GM21529 (cell line): ENCODE measurements at regions not wholly inside any gene's neighbourhood (a gene's known extent, or its start where the extent isn't known, plus 50 kb on each side); places are given as distances from the start of the nearest gene placed in this dataset.

Experiments
- ATAC-seq: cut with Tn5 transposase; IDR thresholded peaks from one replicate; pipeline ENCODE4 v1.9.1; 2021; ENCODE audit not compliant: unreplicated experiment

DNA sequence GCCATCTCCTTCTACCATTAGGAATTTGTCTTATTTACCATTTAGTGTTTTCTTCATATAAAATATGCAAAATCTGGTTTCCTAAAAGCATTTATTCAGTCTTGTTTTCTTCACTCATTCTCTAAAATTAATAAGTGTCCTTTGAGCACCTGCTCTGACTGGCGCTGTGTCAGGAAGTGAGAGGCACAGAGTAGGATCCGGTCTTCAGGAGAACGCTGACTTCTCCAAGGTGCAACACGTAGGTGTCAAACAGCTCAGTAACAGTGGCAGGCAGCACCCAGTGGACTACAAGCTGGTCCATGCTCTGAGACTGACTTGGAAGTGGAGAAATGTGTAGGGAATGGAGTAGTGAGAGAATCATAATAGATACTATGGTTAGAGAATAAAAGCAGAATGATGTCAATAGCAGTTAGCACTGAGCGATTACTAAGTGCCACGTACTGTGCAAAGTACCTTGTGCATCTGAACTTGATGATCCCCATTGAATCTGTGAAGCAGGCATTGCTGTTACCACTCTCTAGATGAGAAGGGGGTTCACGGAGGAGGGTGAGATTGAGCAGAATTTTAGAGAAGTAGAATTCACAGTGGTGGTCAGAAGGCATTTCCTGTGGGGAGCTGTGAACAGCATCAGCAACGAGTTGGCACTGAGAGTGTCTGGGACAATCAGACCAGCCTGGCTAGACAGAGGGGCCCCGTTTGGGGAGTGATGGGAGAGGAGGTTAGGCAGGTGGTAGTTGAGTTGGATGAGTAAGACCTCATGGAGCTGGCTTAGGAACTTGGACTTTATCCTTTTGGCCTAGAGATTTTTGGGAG, 569.8 kb downstream of the QKI start:
- no peak for ATAC-seq

DNA sequence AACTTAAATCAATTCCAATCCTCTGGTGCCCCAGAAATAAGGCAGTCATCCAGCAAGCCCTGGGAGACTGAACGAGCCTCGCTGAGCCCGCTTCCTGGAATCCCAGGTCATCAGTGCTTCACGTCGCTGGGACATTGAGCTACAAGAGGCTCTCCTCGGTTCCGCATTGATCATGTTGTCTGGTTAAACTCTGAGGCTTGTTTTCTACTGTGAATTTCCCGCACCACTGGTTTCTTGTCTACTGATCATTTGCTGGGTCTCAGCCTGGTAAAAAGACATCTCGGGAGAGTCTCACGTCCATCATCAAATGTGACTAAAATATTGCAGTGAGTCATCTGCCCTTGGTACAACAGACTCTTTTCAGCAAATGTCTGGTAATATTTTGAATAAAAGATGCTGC, 569.2 kb downstream of the QKI start:
- no peak for ATAC-seq

DNA sequence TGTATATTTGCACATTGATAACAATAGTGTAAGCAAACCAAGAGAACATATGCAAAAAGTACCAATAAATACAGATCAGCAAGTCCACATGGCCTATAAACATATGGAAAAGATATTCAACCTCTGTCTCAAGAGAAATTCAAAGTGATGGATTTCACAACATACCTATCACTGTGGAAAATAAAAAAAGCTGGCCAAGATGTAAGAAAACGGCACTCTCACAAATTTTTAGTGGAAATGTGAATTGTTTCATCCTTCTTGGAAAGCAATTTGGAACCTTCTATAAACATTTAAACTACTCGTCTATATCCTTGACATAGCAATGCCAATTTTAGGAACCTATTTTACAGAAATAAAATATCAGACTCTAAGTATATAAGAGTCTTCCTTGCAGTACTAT, 559.8 kb downstream of the QKI start:
- ATAC-seq = no peak

DNA sequence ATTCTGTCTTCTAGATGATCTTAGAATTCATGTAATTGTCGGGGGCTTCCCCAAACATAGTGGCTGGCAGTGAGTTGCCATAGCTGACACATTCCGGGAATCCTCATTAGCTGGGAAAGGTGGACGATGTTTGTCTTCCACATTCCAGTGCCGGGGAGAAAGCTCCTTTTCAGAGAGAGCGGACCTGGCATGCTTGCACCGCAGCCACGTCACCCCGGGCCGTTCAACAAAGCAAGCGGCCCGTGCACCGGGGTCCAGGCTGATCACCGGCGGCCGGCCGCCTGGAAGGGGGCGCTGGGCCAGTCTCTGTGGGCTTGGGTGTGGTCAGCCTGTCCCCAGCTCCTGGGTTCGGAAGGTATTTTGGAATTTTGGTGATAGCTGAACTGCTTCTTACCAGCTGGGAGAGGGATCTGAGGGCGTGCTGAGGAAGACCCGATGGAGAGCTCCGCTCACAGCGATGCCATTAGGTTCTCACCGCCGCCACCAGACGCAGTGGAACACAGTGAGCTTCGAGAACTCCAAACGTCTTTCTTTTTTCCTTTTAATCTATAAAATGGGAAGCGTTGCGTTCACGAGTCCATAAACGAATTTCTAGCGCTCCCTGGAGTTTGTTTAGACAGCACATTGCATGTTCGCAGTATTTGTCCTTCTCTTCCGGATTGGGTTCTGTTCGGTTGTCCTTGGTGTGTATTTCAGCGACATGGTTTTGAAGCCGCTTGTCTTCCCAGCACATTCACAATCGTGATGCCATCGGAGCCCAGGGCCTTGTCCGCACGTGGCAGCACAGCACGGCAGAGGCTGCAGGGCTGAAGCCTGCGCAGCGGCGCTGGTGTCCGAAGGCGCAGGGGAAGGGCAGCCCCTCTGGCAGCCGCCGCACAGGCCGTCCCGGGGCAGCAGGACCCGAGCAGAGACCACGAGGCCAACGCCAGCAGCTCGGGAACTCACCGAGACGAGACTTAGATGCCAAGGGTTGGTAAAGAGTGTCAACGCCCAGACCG, 557.6 kb downstream of the QKI start:
- no peak for ATAC-seq

DNA sequence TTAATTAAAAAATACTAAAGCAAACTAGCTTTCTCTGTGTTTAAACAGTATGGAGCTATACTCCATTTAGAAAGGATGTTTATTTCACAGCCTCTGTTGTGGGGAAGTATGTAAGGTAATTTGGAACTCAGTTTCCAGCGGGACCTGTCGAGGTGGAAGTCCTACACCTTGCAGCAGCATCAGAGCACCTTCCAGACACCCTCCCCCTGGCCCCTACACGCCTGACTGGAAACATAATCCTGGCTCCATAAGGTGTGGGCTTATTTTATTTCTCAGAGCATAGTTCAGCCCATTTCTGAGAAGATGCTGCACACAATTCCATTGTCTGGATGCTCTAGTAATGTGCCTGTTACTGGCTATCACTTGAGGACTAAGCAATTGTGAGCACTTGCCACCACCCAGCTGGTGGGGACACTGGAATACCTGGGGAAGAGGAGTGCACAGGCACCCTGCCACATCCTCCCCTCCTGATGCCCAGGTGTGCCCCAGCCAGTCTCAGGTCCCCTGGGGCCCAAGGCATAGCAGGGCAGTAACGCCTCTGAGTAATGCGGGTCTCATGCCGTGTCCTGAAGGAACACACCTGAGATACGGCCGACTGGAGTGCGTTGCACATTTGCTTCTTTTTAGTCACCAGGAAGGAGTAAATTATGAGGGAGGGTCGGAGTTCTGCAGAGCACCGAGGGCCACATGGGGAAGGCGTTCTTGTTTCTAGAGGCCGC, 556.5 kb downstream of the QKI start:
- no peak for ATAC-seq

DNA sequence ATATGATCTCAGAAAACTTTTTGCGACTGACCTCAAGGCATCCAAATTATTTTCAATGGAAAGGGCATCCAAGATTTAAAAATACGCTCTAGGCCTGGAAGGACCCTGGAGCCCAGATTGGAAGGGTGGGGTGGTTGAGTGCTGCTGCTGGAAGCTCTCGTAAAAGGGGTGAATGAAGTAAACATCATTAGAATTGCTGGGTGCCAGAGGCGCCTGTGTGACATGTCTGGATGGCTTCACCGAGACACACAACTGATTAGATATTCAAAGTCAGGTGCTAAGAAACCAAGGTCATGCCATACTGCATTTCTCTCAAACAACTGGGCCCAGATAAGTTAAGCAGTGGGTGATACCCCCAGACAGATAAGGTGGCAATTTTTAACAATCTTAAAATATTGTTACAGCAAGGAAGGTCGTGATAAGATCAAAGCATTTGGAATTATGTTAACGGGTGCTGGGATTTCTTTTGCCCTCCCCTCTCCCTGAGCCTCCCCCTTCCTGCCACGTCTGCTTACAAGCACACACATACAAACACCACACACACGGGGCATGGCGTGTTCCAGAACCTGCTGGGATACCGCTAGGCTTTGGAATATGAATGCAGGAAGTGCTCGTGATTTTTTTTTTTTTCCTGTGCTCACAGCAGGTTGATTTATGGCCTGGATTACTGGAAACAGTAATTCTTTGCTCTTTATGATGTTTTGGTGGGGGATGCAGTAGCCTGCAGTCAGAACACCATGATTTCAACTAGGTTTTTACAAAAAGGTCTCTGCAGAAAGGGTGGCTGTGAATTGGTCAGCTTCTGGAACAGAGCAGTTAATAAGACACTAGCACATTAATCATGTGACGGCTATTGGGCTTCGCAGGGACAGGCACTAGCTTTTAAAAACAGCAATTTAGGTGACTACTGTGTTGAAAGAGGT, 551.2 kb downstream of the QKI start:
- ATAC-seq = no peak

DNA sequence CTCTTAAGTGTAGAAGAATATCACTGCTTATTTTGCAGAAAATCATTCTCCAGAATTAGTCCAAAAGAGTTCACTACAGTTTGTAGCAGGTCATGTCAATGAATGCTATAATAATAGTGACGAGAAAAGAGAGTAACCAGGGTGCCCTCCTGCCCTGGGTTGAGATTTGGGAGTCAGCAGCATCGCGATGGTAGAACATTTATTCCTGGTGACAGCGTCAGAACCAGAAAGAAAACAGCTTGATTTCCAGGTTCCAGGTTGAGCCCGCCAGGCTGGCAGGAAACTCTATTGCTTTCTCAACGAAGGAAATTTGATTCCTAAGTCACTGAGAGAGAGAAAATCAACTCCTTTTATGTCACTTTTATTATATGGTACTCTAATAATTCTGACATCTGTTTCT, 550.3 kb downstream of the QKI start:
- no peak for ATAC-seq

DNA sequence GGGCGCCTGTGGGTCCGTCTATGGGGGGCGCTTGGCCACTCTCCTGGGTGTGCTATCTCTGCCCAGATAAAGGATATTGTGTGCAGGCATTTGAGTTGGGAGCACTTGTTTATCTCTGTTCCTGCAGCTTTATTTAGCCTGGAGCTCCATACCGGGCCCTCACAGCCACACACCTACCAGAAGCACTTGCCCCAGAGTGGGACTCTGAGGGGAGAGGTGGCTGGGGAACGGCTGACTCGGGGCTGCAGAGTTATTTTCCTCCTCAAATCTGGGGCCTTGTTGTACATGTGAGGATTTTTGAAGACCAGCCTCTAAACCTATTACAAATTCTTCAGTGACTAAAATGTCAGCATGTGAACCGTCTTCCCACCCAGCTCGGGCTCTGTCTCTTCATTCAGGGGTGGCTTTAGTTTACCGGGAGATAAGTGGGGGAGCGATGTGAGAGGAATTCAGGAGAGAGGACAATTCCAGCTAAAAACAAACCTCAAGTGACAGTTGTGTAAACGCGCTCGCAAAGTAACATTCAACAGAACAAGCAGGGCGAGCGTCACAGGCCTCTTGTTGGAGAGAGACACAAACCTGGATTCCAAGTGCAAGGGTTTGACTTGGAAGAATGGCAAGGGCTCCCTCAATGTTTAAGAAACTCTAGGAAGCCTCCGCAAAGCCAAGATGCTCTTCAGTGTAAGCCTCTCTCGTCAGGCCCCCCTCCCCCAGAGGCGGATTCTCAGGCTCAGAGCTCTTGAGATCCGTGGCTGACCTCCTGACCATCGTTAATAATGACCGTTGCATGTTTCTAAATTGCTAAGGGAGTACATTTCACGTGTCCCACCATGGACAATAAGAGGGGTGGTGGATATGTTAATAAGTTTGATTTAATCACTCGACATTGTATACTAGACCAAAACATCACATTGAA, 548.9 kb downstream of the QKI start:
- ATAC-seq = no peak

DNA sequence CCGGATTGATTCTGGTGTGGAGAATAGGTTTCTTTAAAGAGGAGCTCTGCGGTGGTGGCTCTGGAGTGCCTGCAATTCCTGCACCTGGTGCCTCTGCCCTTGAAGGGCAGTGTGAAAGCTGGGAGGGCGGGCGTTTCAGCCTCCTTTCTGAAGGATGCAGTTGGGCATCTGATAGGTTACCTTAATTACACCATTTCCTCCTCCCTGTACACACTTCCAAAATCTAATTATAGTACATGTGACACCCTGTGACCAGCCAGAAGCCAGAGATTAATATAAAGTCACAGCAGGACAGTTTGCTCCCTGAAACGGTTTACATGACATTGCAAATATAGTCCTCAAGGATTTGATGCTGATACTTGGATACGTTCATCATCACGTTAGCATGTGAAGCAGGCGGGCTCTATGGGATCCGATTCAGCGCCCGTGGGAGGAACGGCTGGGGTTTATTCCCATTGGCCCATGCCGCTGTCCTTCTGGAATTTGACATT, 548.2 kb downstream of the QKI start:
- ATAC-seq = no peak

DNA sequence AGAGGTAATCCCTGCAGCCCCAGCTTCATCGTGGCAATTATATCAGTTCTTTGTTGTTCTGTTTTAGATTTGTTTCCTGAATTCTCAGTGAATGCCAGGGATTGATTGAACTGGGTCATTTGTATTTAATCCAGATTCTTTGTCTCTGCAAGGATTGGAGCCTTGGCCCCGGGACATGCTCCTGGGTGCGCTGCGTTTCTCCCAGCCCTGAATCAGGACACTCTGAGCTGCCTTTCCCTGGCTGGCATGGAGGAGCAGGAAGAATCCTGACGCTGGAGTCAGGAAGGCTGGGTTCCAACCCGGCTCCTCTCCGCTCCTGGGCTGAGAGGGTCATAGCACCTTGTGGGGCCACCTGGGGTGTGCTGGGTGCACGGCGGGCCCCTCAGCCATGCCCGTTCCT, 545.6 kb downstream of the QKI start:
- no peak for ATAC-seq

DNA sequence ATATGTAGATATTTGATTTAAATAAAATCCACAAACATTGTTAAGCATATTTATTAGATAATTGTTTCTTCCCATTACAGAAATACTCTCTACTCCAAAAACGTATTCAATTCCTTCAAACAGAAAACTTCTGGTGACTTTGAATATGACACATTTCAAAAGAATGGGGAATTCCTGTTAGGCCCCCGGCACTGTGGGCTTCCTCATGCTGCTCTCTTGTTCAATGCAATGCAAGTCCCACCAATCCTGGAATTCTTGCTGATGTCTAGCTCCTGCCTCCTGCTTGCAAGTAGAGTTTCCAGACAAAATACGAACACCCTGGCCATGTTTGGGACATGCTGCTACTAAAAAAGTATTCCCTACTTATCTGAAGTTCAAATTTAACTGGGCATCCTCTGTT, 544.1 kb downstream of the QKI start:
- no peak for ATAC-seq

DNA sequence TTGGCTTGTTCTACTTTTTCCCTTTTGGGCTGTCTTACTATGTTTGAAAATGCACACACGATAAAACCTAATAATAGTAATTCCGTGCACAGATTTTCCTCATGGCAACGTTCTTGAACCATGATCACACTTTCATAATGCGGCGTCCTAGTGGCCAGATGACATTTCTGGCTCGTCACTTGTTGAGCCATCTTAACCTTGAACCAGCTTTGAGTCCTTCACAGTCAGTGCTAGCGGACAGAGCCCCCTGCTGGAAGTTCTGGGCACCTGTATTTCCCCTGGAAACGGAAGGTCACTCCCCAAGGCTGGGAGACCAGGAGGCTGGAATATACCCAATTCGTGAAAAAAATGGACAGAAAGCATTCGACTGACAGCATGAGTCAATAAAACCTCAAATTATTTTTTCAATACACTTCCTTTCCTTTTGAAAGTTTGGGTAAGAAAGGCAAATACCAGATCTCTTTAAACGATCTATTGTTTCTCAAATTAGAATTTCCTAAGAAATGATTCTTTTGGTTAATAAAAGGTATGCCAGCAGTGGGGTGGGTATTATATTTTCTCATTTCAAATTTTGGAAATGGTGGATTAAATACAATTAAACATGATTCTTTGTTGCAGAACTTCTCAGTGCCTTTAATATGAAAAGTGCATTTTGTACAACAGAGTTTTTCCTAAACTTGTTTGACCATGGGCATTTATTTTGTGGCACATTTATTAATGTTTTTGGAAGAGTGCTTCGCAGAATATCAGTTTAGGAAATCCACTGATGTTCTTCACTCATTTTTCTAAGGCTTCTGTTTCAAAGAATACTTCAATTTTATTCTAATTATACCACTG, 542.3 kb downstream of the QKI start:
- ATAC-seq = peak; percentile 98

DNA sequence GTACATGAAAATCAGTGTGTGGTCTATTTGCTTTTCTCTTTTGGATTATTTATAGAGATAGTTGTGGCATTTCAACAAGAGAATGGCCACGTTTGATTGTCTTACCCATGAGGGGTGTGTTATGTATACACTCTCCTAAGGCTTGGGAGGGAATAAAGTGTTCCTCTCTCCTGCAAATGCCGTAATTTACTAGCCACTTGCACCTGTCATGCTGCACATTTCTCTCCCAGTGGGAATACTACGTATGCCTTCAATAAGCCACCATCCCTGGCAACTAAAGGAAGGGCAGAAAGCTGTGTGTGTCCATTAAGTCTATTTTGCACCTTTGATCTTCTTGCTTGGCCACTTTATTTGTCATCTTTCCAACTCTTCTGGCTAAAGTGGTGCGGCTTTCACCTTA, 541.2 kb downstream of the QKI start:
- ATAC-seq = no peak

DNA sequence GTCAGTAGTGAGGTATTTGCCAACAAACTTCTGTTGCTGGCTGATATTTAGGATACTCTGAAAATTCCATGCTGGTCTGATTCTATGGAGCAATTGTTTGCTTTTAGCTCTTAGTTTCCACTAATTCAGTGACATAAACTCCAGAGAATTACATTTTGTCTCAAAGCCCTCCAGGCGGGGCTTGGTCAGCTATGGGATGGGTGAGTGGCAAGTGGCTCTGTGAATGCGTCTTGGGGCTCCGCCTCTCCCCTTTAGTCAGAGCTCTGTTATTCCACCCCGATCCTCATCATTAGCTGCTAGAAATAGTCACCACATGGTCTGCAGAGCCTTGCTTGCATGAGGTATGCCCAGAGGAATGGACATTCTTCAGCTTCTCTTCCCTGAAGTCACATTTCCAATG, 540.6 kb downstream of the QKI start:
- no peak for ATAC-seq

DNA sequence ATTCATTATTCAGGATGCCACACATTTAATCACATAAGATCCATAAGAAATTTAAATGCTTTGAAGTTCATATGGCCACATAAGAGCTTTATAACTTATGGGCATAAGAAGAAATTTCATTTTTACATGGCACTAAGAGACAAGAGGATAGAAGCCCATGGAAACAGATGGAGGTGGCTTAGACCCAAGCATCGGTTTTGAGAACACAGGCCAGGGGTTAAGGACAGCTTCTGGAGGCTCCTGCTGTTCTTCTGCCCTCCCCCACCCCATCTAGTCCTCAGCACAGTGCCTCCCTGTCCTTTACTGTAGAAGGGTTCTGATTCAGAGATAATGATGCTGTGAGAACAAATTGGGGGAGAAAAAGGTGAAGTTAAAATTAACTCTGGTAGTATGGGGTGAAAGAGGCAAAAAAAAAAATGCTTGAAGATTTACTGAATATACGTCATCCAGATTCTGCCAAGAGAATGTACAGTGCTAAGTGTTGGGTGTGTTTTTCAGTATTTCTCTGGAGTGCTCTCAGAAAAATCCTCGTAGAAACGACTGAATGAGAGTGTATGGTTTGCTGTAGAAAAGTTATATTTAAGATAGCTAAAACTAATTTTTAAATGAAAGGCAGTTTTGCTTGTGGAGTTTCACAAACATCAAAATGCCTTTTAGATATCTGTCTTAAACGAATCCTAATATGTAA, 539.7 kb downstream of the QKI start:
- no peak for ATAC-seq

DNA sequence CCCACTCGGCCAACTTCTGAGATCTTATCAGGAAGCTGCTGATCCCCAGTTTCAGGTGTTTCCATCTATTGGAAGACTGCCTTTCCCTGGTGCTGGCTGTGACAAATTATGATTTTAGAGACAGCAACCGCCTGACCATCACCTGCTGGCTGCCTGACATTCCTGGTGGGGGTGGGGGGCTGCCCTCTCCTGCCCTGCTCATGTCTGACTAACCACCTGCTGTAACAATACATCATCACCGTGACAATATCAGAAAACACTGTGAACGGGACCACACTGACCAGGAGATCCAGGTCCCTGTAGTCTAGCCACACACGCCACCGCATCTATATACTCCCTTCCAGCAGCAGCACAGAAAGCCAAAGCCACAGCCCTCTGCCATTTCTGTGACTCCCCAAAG, 537.5 kb downstream of the QKI start:
- ATAC-seq = no peak

DNA sequence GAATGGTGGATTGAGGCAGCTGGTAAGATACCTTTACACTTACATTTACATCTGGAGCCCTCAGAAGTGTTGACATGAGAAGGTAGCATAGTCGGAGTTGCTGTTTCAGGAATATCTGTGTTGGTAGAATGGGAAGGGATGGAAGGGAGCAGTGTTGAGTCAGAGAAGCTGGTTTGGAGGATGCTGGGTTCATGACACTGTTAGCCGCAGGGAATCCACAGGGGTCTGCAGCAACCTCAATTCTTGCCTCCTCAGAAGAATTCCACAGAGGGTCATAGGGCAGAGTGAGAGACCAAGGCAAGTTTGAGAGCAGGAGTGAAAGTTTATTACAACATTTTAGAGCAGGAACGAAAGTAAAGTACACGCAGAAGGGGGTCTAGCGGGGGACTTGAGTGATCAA, 536.8 kb downstream of the QKI start:
- no peak for ATAC-seq

DNA sequence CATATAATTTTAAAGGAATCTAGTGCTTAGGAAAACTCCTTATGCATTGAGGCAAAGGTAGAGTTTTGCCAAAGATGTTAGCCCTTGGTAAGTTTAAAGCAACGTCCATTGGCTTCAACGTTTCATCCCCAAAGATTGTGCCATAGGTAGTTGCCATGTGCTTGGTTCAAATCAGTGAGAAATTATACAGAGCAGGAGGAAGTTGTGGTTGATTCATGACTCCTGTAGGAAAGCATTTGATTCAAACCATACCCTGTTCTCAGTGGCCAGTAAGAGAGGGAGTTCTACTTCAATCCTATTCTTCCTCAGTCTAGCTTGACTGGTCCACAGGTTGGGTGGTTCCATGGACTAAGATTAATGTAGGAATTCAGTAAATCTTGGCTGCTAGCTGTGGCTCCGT, 535.6 kb downstream of the QKI start:
- no peak for ATAC-seq
